HG03354 (cell line): ENCODE measurements at regions not wholly inside any gene's neighbourhood (a gene's known extent, or its start where the extent isn't known, plus 50 kb on each side); places are given as distances from the start of the nearest gene placed in this dataset.
"Not testable (repeated sequence)": the region's sequence is repeated elsewhere in the genome, so short reads cannot be mapped to it uniquely, and the experiment has no call there.

Experiments used
- ATAC-seq: cut with Tn5 transposase; IDR thresholded peaks from one replicate; pipeline ENCODE4 v1.9.1; 2021; ENCODE audit warnings: mild to moderate bottlenecking; ENCODE audit not compliant: unreplicated experiment, poor library complexity, severe bottlenecking

GRCh38 chr3:87120236-87120635 lies 106.9 kb upstream of the CHMP2B start:
- no peak for ATAC-seq

DNA sequence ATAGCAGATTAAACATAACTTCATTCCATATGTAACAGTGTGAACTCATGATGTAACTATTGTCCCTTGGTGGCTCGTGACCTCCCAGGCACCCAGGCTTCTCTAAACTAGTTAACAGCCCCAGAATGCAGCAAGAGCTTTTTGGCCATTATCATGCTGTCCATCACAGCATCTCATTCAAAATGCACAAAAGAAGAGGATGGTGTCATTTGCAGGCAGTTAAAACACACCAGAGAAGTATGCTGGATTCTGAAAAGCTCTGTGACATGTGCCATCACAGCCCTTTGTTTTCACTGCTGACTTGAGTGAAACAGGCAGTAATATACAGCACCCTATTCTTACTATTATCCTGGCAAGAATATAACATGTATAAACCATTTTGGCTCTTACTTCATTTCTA lies 117.6 kb upstream of the CHMP2B start:
- no peak for ATAC-seq

DNA sequence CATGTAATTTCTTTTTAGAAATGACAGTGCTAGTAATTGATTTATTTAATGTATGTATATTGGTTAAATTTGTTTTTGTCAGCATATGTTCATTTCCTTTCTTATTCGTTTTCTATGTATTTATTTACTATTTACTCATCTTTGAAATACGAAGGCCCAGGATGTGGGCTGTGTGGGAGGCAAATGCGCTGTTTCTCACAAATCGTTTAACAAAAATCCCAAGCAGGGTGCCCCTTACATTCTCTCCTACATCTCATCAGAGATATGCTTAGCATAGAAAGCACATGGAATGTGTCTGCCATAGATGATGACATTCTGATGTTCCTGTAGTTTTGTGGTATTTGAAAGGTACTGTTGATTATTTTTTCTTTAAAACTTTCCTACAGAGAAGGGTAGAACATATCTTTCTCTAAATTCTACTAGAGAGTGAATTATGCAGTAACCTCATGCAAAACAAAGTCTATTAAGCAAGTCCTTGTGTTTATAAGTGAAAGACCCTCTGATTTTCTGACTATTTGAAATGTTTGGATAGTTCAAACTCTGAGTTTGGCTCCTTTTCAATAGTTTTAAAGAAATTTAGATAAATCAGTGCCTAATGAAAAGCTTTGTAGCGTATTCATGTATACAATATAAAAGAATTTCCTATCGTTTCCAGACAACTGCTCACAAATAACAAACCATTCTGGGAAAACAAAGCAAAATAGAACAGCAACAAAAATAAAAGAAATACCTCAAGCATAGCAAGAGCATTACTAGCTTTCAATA lies 111.1 kb upstream of the VGLL3 start:
- ATAC-seq, result no peak

DNA sequence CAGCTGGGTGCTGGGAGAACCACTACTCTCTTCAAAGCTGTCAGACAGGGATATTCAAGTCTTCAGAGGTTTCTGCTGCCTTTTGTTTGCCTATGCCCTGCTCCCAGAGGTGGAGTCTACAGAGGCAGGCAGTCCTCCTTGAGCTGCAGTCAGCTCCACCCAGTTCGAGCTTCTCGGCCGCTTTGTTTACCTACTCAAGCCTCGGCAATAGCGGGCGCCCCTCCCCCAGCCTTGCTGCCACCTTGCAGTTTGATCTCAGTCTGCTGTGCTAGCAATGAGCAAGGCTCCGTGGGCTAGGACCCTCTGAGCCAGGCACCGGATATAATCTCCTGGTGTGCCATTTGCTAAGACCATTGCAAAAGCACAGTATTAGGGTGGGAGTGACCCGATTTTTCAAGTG lies 106.8 kb upstream of the VGLL3 start:
- ATAC-seq, result not testable (repeated sequence)

GRCh38 chr3:87090631-87091030 lies 99.7 kb upstream of the VGLL3 start:
- no peak for ATAC-seq

DNA sequence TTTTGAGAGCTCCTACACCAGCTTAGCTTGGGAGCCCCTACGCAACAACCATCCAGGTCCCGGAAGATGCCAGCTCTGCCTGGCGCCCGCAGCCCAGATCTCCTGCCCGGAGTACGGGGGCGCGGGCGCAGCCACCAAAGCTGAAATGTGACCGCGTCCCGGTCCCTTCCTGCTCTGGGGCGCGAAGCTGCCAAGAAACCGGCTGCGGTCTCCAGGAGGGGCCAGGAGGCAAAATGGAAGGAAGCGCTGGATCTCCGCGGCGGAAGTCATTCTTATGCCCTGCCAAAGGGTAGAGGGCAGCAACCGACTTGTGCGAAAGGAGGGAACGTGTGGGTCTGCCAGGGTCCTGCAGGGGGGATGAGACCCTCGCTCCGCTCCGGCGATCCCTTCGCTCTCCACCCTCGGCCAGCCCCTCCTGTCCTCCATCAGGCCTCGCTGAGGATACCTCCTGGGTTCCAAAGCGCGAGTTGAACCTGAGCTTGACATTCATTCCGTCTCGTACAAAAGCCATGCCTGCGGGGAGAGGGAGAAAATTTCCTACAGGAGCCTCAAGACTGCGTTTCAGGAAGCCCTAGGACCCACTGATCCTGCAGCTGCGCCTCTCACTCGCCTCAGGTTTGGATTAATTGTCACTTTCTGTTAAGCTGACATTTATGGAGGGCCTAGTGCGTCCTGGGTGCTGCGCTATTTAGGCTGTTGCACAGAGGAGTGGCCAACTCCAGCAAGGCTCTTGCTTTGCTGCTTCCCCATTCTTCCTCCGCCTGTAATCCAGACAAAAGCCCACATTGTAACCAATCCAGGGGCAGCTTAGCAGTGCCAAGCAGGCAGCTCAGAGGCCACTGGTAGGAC lies 98.3 kb upstream of the VGLL3 start:
- peak; percentile 80 for ATAC-seq

- peak; percentile 15 for ATAC-seq
Observed at GRCh38 chr3:87088430-87088992, 97.6 kb upstream of the VGLL3 start.

DNA sequence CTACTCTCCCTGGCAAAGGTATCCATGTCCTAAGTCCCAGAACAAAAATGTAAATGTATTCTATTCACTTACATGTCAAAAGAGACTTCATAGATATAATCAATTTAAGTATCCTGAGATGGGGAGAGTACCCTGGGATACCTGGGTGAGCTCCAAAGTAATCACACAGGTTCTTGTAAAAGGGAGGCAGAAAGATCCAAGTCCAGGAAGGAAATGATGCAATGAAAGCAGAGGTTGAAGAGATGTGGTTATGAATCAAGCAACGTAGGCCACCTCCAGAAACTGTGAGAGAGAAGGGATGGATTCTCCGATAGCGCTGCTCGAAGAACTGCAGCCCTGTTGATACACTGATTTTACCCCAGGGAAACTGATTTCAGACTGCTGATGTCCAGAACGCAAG lies 93.9 kb upstream of the VGLL3 start:
- no peak for ATAC-seq

DNA sequence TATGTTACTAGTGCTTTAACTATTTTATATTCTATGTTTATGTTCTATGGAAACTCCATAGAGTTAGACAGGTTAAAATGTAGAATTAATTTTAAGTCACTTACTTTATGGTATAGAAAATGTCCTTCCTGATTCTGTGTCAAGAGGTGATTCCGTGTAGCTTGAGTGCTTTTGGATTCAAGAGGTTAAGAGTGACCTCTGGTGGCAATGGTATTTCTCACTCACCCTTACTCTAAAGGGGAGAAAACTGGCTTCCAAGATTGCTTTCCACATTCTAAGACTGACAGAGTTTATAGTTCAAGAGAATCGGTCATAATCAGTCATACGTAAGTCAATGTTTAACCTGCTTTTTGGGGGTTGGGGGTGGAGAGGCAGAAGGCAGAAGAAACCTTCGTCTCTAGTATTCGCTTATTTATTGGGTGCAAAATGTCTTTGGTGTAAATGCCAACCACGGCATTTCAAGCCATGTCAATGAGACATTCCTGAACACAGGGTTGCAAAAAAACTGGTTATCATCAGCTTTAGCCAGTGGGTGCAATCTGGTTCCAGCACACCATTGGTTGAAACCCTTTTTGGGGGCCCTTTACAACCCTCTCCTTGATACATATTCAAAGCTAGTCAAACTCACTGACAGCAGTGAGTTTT lies 92.0 kb upstream of the VGLL3 start:
- ATAC-seq, result peak; percentile 70

GRCh38 chr3:87077355-87077754 lies 86.4 kb upstream of the VGLL3 start:
- ATAC-seq, result no peak

DNA sequence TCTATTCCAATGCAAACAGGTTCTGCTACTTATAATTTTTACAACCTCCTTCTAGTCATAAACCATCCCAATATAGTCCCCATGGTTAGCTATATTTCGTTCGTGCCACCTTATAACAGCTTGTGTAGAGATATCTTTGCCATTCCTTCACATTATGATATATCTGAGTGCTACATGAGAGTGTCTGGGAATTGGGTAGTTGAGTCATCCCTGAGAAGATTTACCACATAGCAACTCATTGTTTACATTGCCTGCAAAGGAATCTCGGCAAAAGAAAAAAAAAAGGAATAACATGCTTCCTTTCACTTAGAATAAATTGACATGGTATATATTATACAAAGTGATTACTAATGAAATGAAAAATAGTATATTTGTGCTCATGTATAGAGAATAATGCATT lies 86.0 kb upstream of the VGLL3 start:
- no peak for ATAC-seq

DNA sequence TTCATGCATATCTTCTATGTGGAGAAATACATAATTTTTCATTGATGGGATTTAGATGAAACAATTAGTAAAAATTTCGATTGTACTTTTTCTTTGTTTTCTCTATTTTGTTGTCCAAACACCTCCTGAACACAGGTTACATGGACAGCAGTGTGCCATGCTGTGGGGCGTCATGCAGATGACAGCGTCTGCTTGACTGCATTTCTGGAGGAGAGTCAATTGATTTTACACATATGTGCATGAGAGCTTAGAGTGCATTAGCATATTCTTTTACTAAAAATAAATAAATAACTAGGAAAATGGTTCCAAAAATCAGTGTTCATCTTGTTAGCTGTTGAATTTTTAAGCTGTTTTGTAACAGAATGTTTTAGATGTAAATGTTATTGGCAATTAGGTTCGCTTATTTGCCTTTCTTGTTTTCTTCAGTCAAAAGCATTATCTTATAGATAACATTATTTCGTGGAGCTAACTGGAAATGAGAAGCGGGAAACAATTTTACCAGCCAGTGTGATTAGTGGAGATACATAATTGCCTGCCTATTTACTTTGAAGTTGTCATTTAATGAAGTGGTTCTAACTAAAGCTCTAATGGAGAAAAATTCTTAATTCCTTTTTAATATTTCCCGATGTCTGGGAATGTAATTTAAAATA lies 82.7 kb upstream of the VGLL3 start:
- no peak for ATAC-seq

- no peak for ATAC-seq
Observed at GRCh38 chr3:87072446-87072845, 81.5 kb upstream of the VGLL3 start.

DNA sequence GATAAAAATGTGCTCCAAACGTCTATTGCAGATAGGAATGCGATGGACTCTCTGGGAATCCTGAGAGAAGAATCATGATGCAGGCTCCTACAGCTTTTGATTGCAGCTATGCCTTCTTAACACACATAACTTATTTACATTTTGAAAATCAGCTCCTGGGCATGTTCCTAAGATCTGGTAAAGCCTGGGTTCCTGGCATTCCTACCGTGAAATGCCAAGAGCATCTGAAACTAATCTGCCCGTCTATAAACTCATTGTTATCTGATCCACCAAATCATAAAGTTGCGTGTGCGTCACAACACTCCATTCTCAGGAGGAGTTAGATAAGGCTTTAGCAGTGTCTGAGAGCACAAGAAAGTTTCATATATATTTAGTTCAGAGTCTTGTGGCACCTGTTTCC lies 79.0 kb upstream of the VGLL3 start:
- no peak for ATAC-seq

GRCh38 chr3:87069021-87069420 lies 78.1 kb upstream of the VGLL3 start:
- no peak for ATAC-seq

GRCh38 chr3:87062685-87063084 lies 71.7 kb upstream of the VGLL3 start:
- no peak for ATAC-seq

GRCh38 chr3:87057474-87057873 lies 66.5 kb upstream of the VGLL3 start:
- ATAC-seq, result no peak

GRCh38 chr3:87053553-87053952 lies 62.6 kb upstream of the VGLL3 start:
- ATAC-seq, result no peak

- no peak for ATAC-seq
Observed at GRCh38 chr3:87052499-87053260, 61.7 kb upstream of the VGLL3 start.
